Lung (tissue), 11 donors: ENCODE measurements at regions not wholly inside any gene's neighbourhood (a gene's known extent, or its start where the extent isn't known, plus 50 kb on each side); places are given as distances from the start of the nearest gene placed in this dataset.

Source experiments
- ATAC-seq: fragments of 200-7000 bp; cut with Tn5 transposase; one replicate; pipeline ENCODE4 v1.9.1; 2020; ENCODE audit warnings: moderate number of reproducible peaks; ENCODE audit not compliant: insufficient read depth, low FRiP score
- DNase-seq, 3 donors: peaks; one replicate each; pipeline ENCODE4 v3.0.0-alpha.2; 2013 to 2017
- H3K27ac ChIP-seq, 2 donors: one replicate each; pipeline ENCODE4 v1.5.1; 2013; ENCODE audit warnings: mild to moderate bottlenecking in 2 of 2, moderate library complexity in 2 of 2, control low read depth in 1 of 2, inconsistent platforms in 1 of 2, low read depth in 1 of 2, low read length in 1 of 2
- H3K27me3 ChIP-seq, 3 donors: one replicate each; pipeline ENCODE4 v1.5.1; 2013; ENCODE audit warnings: low read length in 2 of 3; ENCODE audit not compliant: control insufficient read depth in 3 of 3, insufficient read depth in 3 of 3
- H3K36me3 ChIP-seq, 4 donors: one replicate each; pipeline ENCODE4 v1.5.1; 2013; ENCODE audit warnings: low read length in 4 of 4, mild to moderate bottlenecking in 1 of 4, moderate library complexity in 1 of 4; ENCODE audit not compliant: control insufficient read depth in 4 of 4, insufficient read depth in 4 of 4
- H3K4me1 ChIP-seq, 5 donors: one replicate each; pipeline ENCODE4 v1.5.1; 2013; ENCODE audit warnings: low read length in 5 of 5, mild to moderate bottlenecking in 2 of 5, moderate library complexity in 1 of 5; ENCODE audit not compliant: control insufficient read depth in 5 of 5, insufficient read depth in 5 of 5
- H3K4me3 ChIP-seq: one replicate; pipeline ENCODE4 v1.5.1; 2013; ENCODE audit warnings: mild to moderate bottlenecking, control low read depth, moderate library complexity
- H3K9ac ChIP-seq, 2 donors: one replicate each; pipeline ENCODE4 v1.5.1; 2013; ENCODE audit warnings: low read length in 2 of 2, control low read depth in 1 of 2; ENCODE audit not compliant: insufficient read depth in 1 of 2
- H3K9me3 ChIP-seq, 4 donors: one replicate each; pipeline ENCODE4 v1.5.1; 2013; ENCODE audit warnings: low read length in 3 of 4, mild to moderate bottlenecking in 1 of 4, moderate library complexity in 1 of 4; ENCODE audit not compliant: control insufficient read depth in 4 of 4, insufficient read depth in 3 of 4
- CTCF ChIP-seq: IDR thresholded peaks from 2 replicates; pipeline ENCODE4 v1.5.1; 2012; ENCODE audit warnings: mild to moderate bottlenecking; ENCODE audit errors: control extremely low read depth, extremely low read depth
- WGBS, 2 donors: extraction: QIAGEN DNeasy Blood & Tissue Kit; methylation state at CpG; one replicate each; pipeline ENCODE4 v1.1.7; 2013; 5-methylcytosine and 5-hydroxymethylcytosine counted together
- donor health status: control.
- donor health status: control.
- donor health status: Bipolar disorder and iron deficiency.
- donor health status: healthy.
- donor health status: DM: yes; HTN: yes; CAD: no.

DNA sequence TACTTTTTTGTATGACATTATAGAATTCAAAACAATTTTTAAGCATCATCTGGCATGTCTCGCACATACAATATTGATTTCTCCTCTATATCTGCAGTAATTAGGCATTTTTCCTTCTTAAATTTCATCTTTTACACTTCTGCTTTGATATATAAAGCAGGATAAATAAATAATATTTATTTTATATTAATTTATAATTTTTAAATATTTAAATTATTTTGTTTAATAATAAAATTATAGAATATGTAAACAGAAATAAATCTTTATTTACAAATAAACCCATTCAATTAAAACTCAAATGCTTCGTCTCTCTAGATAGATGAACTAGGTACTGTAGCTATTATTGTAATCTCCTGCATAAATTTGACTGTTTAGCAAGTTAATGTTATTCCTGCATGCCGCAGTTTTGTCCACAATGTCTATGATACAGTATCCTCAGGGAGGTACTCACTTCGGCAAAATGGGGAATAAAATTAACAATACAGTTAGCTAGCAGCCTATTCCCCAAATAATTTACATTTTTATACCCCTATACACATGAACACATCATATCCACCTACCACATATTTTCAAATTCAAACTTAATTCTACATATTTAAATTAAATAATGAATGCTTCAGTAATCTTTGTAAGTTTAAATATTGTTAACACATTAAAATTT lies 473.6 kb upstream of the SLC10A2 start:
- no peak overlapping the region for H3K4me3 ChIP-seq
- no peak for ATAC-seq

DNA sequence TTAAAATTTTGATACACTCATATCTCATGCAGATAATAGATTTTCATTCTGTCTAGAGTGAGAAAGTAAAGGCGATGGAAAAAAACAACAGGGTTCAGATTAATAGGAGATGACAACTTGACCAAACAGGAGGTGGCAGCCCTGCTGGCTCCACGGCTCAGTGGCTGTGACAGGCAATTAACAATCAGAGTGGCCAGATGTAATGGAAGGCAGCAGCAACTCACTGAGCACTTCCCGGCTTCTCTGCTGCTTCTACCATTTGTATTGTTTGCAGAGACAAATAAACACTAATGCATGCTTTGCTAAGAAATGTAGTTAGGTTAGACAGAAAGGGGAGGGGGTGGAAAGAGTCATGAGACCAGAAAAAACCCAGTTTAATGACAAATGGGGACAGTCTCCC lies 473.0 kb upstream of the SLC10A2 start:
- Histone ChIP-seq H3K4me3 (no peak overlapping the region), H3K9ac (no peak overlapping the region), H3K36me3 (no peaks in the 10 kb centered on the region), H3K4me1 (no peaks in the 10 kb centered on the region), H3K9me3 (no peaks in the 10 kb centered on the region), H3K27ac (no peak overlapping the region), H3K27me3 (no peaks in the 10 kb centered on the region)
- ATAC-seq (no peak), DNase-seq (peak in 1 of 3 donors; percentile 12)
- no peak for TF ChIP-seq CTCF
- WGBS, 2 donors = 41 to 48% methylated on average over 3 of the region's 3 CpGs

More for the DNA sequence above, 473.6 kb upstream of the SLC10A2 start:
- Histone ChIP-seq H3K9ac (no peak overlapping the region), H3K27ac (no peak overlapping the region), H3K27me3 (no peaks in the 10 kb centered on the region), H3K9me3 (peaks cover 0 to 2% (median 0%) of the 10 kb centered on the region in 4 donors), H3K36me3 (no peaks in the 10 kb centered on the region), H3K4me1 (no peaks in the 10 kb centered on the region)
- no peak for DNase-seq
- no peak for TF ChIP-seq CTCF
- 77 to 95% methylated on average over 4 of the region's 4 CpGs for WGBS, 2 donors

DNA sequence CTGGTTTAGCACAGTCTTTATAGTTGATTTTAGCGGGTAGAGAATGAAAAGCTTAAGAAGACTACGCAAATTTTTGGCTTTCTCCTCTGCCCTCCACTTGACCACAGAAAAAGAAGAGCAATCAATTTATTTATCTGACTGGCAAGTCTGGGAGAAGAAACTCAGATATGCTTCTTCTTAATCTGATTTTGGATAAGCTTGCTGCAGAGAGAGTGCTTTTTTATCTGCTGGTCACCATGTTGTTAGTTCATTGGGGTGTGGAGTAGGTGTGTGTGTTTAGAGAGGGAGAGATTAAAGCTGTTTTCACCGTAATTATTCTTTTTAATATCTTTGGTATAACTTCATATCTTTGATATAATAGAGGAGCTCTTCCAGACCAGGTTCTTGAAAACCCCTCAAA lies 471.4 kb upstream of the SLC10A2 start:
- H3K9ac ChIP-seq = no peak overlapping the region
- DNase-seq (no peak), ATAC-seq (no peak)
- H3K4me1 ChIP-seq = no peaks in the 10 kb centered on the region
- H3K9me3 ChIP-seq = no peaks in the 10 kb centered on the region
- no peak overlapping the region for H3K27ac ChIP-seq
- H3K4me3 ChIP-seq = no peak overlapping the region
- H3K36me3 ChIP-seq = no peaks in the 10 kb centered on the region
- TF ChIP-seq CTCF = no peak
- 81 to 84% methylated on average over 3 of the region's 3 CpGs for WGBS, 2 donors
- H3K27me3 ChIP-seq = no peaks in the 10 kb centered on the region

DNA sequence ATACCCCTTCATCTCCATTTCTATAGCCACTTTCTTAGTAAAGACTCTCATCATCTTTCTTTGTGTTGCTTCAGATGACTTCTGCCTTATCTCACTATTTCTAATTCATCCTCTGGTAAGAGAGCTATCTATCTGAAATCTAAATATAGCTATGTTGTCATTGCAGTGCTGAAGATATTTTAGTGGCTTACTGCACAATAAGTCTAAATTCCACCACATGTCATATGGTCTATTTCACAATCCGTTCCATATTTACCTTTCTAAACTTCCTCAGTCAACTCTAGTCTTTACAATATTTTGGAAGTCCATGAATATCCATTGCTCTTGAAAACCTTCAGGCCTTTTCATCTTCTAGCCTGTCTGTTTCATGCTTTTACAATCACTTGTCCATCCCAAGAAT lies 465.1 kb upstream of the SLC10A2 start:
- Histone ChIP-seq H3K27me3 (no peaks in the 10 kb centered on the region), H3K9me3 (no peaks in the 10 kb centered on the region), H3K36me3 (no peaks in the 10 kb centered on the region), H3K27ac (no peak overlapping the region), H3K4me1 (no peaks in the 10 kb centered on the region), H3K9ac (no peak overlapping the region), H3K4me3 (no peak overlapping the region)
- no peak for TF ChIP-seq CTCF
- DNase-seq = no peak
- WGBS, 2 donors = 49 to 69% methylated on average over 1 of the region's 1 CpG
- no peak for ATAC-seq
